Dendritic cell treated with granulocyte-macrophage colony-stimulating factor and Interleukin-4, amounts not matched to agents 40 ng/mL and 50 ng/mL, for 4 days (primary cell): ENCODE measurements at regions not wholly inside any gene's neighbourhood (a gene's known extent, or its start where the extent isn't known, plus 50 kb on each side); places are given as distances from the start of the nearest gene placed in this dataset.

Experiments used
- H3K27ac Mint-ChIP-seq: one replicate; pipeline ENCODE4 v1.8.0; 2022; ENCODE audit warnings: mild to moderate bottlenecking, mixed read lengths
- H3K27me3 Mint-ChIP-seq: one replicate; pipeline ENCODE4 v1.8.0; 2022; ENCODE audit warnings: mild to moderate bottlenecking, mixed read lengths
- H3K36me3 Mint-ChIP-seq: one replicate; pipeline ENCODE4 v1.8.0; 2022; ENCODE audit warnings: low read depth, mixed read lengths
- H3K4me1 Mint-ChIP-seq: one replicate; pipeline ENCODE4 v1.8.0; 2022; ENCODE audit warnings: low read depth, mixed read lengths
- H3K4me3 Mint-ChIP-seq: one replicate; pipeline ENCODE4 v1.8.0; 2022; ENCODE audit warnings: mild to moderate bottlenecking, moderate library complexity, mixed read lengths
- H3K9me3 Mint-ChIP-seq: one replicate; pipeline ENCODE4 v1.8.0; 2022; ENCODE audit warnings: mixed read lengths
- intact Hi-C: fragments of 100-400 bp; cut with micrococcal nuclease; formaldehyde crosslinking; loops from one replicate; pipeline ENCODE4 v1.15.0; 2022

DNA sequence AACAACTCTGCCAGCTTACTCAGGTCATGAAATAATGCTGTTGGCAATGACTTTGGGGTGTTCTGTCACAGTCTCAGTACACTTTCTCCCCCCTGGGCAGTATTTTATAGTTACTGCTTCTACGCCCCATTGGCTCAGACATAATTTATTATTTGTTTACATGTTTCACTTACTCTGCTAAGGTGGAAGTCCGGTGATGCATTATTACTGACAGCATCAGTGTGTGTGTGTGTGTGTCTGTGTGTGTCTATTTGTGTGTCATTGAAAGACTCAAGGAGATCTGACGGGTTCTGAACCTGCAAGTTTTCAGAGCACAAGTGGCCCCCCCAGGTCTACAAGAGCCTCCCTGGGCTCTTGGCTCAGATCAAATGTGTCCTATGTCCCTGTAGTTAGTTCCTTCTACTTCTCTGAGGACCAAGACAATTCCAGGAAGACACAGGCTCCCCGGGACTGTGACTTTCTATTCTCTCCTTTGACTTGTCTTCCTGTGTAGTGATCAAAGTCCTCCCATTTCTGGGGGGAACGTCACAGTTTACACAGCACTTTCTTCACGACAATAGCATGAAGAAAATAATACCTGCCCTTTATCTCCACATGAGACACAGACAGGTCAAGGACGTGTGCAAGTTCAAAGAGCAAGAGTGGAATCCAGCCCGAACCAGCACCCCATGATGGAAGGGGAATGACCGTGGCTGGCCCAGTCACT lies 283.7 kb upstream of the GATB start:
- Mint-ChIP-seq H3K4me1 (no peaks in the 10 kb centered on the region), H3K9me3 (peaks cover 4% of the 10 kb centered on the region), H3K36me3 (no peaks in the 10 kb centered on the region), H3K27ac (no peak overlapping the region), H3K4me3 (no peak overlapping the region), H3K27me3 (peaks cover 18% of the 10 kb centered on the region)
- intact Hi-C loops: no loop called here

DNA sequence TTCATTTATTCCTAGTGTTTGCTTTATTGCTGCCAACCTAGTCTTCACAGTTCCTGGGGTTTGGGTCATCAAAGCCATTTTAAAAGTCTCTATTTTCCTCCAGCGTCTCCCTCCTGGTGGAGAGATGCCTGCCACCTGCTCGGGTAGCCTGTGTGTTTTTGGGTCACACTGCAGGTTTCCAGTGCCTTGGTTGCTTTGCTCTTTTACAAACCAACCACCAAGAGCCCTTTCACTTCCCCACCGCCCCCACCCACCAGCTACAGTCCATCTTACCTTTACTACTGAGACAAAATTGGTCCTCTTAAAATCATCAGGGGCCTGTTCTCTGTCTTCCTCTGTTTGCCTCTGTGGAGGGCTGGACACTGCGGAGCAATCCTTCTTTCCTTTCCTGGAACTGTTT lies 280.5 kb upstream of the GATB start:
- no peak overlapping the region for H3K4me3 Mint-ChIP-seq
- no peaks in the 10 kb centered on the region for H3K4me1 Mint-ChIP-seq
- intact Hi-C loops: no loop called here
- H3K36me3 Mint-ChIP-seq: no peaks in the 10 kb centered on the region
- no peak overlapping the region for H3K27ac Mint-ChIP-seq
- peaks cover 16% of the 10 kb centered on the region for H3K27me3 Mint-ChIP-seq
- no peaks in the 10 kb centered on the region for H3K9me3 Mint-ChIP-seq

DNA sequence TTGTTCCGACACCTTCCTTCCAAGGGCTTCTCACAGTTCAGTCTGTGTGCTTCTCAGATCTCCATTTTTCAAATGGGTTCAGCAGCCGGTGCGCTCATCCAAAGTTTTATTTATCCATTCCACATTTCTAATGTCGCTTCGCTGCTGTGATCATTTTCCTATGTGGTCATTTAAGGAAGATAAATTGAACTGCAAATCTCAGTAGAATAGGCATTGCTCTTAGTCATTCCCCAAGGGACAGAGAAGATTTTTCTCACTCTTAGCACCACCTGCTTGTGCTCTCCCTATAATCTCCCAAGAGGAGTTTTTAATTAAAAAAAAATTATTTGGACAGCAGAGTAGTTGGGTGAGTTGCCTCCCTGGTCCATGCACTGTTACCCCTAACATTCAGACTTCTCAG lies 278.9 kb upstream of the GATB start:
- H3K4me1 Mint-ChIP-seq: no peaks in the 10 kb centered on the region
- no peaks in the 10 kb centered on the region for H3K9me3 Mint-ChIP-seq

DNA sequence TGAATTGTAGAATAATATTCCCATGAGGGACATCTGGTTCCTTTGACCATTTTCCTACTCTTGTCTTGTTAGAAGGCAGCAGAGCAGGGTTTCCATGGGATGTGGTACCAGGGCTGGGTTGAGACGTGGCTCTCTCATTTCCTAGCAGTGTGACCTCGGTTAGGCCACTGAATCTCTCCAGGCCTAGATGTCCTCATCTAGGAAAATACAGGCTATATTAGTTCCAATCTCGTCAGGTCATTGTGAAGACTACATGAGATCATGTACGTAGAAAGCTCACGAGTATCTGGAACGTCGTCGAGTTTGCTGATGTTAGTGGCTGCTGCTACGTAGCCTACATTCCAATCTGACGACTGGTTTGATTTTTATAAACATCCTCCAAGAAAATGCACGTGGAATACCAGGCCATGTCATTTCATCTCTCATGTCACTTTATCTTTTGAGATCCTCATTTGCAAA lies 278.2 kb upstream of the GATB start:
- intact Hi-C loops: no loop called here

More for the DNA sequence above, 278.9 kb upstream of the GATB start:
- intact Hi-C loops: no loop called here
- Mint-ChIP-seq H3K27ac (no peak overlapping the region), H3K36me3 (no peaks in the 10 kb centered on the region), H3K27me3 (peaks cover 4% of the 10 kb centered on the region), H3K4me3 (no peak overlapping the region)

DNA sequence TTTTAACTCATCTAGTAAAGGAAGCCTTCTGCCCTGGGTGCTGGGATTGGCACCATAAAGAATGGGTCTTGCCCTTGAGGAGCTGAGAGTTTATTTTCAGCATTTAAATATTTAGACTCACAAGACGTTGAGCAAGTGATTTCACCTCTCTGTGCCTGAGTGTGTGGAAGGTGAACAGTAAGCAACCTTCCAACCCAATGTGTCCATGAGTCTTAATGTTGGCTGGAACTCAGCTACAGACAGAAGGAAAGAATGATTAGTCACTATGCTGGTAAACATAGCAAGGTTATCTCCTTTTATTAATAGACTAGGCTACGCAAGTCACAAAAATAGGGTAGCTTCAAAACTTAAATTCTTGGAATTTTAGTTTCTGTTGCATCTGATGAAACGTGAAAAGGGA lies 277.4 kb upstream of the GATB start:
- Mint-ChIP-seq H3K4me1 (no peaks in the 10 kb centered on the region), H3K9me3 (no peaks in the 10 kb centered on the region), H3K27ac (no peak overlapping the region), H3K36me3 (no peaks in the 10 kb centered on the region), H3K27me3 (no peaks in the 10 kb centered on the region), H3K4me3 (no peak overlapping the region)
- intact Hi-C loops: no loop called here

More for the DNA sequence above, 278.2 kb upstream of the GATB start:
- Mint-ChIP-seq H3K4me3 (no peak overlapping the region), H3K36me3 (no peaks in the 10 kb centered on the region), H3K4me1 (no peaks in the 10 kb centered on the region), H3K27me3 (no peaks in the 10 kb centered on the region), H3K9me3 (no peaks in the 10 kb centered on the region), H3K27ac (no peak overlapping the region)

DNA sequence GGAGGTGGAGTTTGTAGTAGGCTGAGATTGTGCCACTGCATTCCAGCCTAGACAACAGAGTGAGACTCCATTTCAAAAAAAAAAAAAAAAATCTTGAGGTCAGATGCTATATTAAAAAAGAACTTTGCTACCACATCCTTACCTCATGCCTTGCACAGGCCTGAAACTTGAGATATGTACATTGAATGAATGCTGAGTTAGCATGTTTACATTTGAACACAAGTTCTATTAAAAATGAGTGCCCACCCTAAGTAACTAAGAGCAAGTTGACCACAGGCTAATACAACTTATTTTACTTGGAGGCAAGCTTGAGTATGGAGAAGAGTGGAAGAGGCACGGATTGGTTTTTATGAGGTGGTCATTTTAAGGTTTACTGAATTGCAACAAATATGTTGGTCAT lies 276.6 kb upstream of the GATB start:
- Mint-ChIP-seq H3K36me3 (no peaks in the 10 kb centered on the region), H3K27me3 (no peaks in the 10 kb centered on the region), H3K9me3 (no peaks in the 10 kb centered on the region), H3K27ac (no peak overlapping the region), H3K4me3 (no peak overlapping the region), H3K4me1 (no peaks in the 10 kb centered on the region)
- intact Hi-C loops: no loop called here

DNA sequence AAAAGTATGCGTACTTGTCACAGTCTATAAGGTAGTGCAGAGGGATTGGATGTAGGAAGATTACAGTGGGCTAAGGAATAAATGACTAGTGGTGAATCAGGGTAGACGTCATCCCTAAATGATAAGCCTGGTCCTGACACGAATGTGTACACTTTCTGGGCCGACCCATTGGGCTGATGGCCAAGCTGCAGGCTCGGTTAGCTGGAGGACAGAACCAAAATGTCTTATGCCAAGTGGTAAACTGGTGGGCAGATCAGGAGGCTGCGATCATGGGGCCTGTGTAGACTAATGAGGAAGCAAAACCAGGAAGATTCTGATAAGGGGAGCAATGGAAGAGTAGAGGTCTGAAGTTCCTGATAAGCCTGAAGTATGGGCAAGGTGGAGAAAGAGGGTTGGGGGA lies 272.8 kb upstream of the GATB start:
- no peaks in the 10 kb centered on the region for H3K4me1 Mint-ChIP-seq
- no peak overlapping the region for H3K27ac Mint-ChIP-seq
- no peaks in the 10 kb centered on the region for H3K9me3 Mint-ChIP-seq
- H3K27me3 Mint-ChIP-seq: no peaks in the 10 kb centered on the region
- H3K4me3 Mint-ChIP-seq: no peak overlapping the region
- intact Hi-C loops: no loop called here
- H3K36me3 Mint-ChIP-seq: no peaks in the 10 kb centered on the region

DNA sequence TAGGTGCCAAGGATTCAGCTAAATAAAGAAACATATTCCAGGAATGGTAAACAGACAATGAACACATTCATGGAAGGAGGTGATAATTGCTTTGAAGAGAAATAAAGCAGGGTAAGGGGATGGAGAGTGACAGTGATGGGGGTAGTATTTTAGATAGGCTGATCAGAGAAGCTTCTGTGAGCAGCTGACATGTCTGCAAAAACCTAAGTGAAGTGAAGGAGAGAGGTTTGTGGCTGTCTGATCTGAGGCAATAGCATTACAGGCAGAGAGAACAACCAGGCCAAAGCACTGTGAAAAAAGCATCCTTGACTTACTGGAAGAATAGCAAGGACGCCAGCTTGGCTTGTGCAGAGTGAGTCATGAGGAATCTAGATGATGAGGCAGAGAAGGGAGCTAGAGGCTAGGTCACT lies 271.9 kb upstream of the GATB start:
- Mint-ChIP-seq H3K27me3 (no peaks in the 10 kb centered on the region), H3K27ac (no peak overlapping the region), H3K4me3 (no peak overlapping the region), H3K9me3 (no peaks in the 10 kb centered on the region), H3K4me1 (no peaks in the 10 kb centered on the region), H3K36me3 (no peaks in the 10 kb centered on the region)
- intact Hi-C loops: no loop called here

DNA sequence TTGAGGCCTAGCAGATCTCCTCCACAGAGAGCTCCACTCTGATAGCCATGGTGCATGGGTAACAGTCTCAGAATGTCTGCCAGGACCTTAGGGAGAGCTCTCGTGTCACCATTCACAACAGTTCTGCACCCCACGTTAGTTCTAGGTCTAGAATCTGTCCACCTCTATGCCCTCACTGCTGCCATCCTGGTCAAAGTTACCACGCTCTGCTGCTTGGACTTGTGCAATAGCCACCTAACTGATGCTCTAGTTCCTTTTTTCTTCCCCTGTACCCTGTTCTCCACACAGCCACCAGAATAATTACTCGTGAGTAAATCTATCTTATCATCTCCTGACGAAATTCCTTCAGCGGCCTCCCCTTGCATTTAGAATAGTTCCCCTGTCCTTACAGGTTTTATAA lies 268.8 kb upstream of the GATB start:
- intact Hi-C loops: no loop called here
- no peaks in the 10 kb centered on the region for H3K9me3 Mint-ChIP-seq
- no peak overlapping the region for H3K27ac Mint-ChIP-seq
- H3K4me3 Mint-ChIP-seq: no peak overlapping the region
- H3K27me3 Mint-ChIP-seq: no peaks in the 10 kb centered on the region
- H3K4me1 Mint-ChIP-seq: no peaks in the 10 kb centered on the region
- no peaks in the 10 kb centered on the region for H3K36me3 Mint-ChIP-seq

DNA sequence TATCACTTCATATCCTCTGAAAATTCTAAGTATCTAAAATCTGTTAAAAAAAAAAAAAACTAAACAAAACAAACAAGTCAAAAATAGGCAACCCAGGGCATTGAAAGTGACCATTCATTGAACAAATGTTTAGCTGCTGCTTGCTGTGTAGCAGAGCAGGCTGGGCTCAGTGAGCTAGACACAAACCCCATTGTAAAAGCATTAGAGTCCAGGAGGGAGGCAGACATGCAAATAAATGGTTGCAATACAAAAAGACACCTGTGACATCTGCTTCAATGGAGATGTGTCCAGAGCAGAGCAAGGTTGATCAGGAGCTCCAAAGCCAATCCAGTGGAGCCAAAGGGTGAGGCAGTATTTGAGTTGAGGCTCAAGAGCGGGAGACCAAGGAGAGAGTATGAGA lies 267.3 kb upstream of the GATB start:
- Mint-ChIP-seq H3K36me3 (no peaks in the 10 kb centered on the region), H3K27me3 (no peaks in the 10 kb centered on the region), H3K9me3 (no peaks in the 10 kb centered on the region), H3K4me3 (no peak overlapping the region), H3K4me1 (no peaks in the 10 kb centered on the region), H3K27ac (no peak overlapping the region)
- intact Hi-C loops: no loop called here

DNA sequence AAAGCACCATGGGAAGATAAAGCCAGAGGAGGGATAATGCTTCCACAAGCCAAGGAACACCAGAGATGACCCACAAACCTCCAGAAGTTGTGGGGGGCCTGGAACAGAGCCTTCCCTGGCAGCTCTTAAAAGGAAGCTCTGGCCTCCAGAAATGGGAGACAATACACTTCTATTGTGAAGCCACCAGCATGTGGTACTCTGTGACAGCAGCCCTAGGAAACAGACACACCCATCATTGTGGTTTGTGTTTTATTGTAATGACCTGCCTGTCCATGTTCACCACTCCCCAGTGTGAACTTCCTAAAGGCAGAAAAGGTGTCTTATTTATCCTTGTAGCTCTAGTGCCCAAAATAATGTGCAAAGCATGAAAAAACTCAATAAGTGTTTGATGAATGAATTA lies 264.1 kb upstream of the GATB start:
- Mint-ChIP-seq H3K27me3 (no peaks in the 10 kb centered on the region), H3K27ac (no peak overlapping the region), H3K4me1 (no peaks in the 10 kb centered on the region), H3K9me3 (no peaks in the 10 kb centered on the region), H3K36me3 (no peaks in the 10 kb centered on the region), H3K4me3 (no peak overlapping the region)
- intact Hi-C loops: no loop called here

DNA sequence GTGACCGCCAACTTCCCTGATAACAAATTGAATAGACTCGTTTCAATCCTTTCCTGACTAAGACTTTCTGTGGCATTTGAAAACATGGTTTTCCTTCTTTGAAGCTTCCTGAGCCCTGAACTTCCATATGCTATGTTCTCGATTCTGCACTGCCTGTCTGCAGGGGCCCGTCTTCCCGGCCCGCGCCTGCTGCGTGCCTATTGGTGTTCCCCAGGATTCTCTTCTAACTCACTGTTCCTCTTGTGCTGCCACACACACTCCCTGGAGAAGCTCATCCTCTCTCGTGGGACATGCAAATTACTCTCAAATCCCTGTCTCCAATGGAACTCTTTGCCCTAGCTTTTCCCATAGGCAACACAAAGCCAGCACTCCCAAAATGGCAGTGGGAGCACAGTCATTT lies 262.9 kb upstream of the GATB start:
- Mint-ChIP-seq H3K27me3 (no peaks in the 10 kb centered on the region), H3K36me3 (no peaks in the 10 kb centered on the region)
- intact Hi-C loops: no loop called here

DNA sequence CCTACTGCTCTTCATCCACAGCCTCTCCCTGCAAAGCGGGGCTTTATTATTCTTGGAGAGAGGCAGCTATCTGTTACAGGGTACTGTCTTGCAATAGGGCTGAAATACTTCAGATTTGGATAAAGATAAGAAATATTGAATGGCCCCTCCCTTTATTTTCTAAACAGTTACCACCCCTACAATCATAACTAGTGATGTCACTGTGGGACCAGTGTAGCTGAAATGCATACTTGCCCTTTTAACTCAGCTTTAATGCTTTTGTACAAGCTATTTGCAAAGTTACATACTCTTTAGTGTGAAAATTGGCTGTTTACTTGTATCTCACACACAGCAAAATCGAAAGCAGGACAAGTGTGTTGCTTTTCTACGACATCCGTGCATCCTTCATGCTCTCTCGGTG lies 261.7 kb upstream of the GATB start:
- Mint-ChIP-seq H3K27ac (no peak overlapping the region), H3K36me3 (no peaks in the 10 kb centered on the region), H3K27me3 (no peaks in the 10 kb centered on the region), H3K4me1 (peaks cover 5% of the 10 kb centered on the region), H3K4me3 (no peak overlapping the region), H3K9me3 (no peaks in the 10 kb centered on the region)
- intact Hi-C loops: no loop called here

More for the DNA sequence above, 262.9 kb upstream of the GATB start:
- H3K9me3 Mint-ChIP-seq: no peaks in the 10 kb centered on the region
- no peak overlapping the region for H3K27ac Mint-ChIP-seq
- no peak overlapping the region for H3K4me3 Mint-ChIP-seq
- H3K4me1 Mint-ChIP-seq: no peaks in the 10 kb centered on the region

DNA sequence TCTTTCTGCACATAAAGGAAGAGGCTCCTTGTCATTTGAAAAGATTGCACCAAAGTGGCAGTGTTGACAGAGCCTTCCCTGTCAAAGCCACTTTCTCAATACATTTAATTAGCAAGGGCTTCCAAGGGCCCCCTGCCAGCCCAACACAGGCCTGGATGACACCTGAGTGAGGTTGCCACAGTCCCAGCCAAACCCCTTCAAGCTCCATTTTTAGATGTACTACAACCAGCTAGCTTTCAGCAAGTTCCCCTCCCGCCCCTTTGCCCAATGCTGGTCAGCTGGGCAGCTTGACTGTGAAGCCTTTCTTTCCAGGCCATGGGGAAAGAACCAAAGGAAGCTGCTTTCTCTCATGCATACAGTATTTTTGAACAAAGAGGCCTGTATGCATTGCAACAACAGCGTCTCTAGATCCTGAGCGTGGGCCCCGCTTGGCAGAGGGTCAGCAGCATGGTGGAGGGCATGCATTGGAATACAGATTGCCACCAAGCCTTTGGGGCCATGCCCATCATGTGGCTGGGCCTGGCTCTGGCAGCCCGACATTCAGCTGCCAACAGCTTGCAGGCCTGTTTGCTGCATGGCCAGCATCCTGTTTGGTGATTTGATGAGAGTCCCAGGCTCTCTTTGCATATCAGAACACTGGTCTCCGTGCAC lies 261.1 kb upstream of the GATB start:
- peaks cover 6% of the 10 kb centered on the region for H3K4me1 Mint-ChIP-seq
- no peak overlapping the region for H3K4me3 Mint-ChIP-seq
- intact Hi-C loops: no loop called here
- H3K27ac Mint-ChIP-seq: no peak overlapping the region
- no peaks in the 10 kb centered on the region for H3K27me3 Mint-ChIP-seq
- H3K36me3 Mint-ChIP-seq: no peaks in the 10 kb centered on the region
- H3K9me3 Mint-ChIP-seq: no peaks in the 10 kb centered on the region

DNA sequence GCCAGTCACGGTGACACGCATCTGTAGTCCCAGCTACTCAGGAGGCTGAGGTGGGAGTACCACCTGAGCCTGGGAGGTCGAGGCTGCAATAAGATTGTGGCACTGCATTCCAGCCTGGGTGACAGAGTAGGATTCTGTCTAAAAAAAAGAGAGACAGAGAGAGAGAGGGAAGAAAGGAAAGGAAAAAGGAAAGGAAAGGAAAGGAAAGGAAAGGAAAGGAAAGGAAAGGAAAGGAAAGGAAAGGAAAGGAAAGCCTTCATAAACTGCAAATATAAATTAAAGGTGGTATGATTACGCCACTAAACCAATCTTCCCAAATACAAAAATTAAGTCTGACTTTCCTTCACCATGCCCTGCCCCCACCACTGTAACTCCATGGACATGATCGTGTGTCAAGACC lies 259.3 kb upstream of the GATB start:
- peaks cover 2% of the 10 kb centered on the region for H3K27me3 Mint-ChIP-seq

More for the DNA sequence above, 259.3 kb upstream of the GATB start:
- H3K4me3 Mint-ChIP-seq: no peak overlapping the region
- intact Hi-C loops: no loop called here
- H3K9me3 Mint-ChIP-seq: no peaks in the 10 kb centered on the region
- no peak overlapping the region for H3K27ac Mint-ChIP-seq
- no peaks in the 10 kb centered on the region for H3K36me3 Mint-ChIP-seq
- H3K4me1 Mint-ChIP-seq: peaks cover 6% of the 10 kb centered on the region
